ENCODE measurements at regions not wholly inside any gene's neighbourhood (a gene's known extent, or its start where the extent isn't known, plus 50 kb on each side); places are given as distances from the start of the nearest gene placed in this dataset.

DNA sequence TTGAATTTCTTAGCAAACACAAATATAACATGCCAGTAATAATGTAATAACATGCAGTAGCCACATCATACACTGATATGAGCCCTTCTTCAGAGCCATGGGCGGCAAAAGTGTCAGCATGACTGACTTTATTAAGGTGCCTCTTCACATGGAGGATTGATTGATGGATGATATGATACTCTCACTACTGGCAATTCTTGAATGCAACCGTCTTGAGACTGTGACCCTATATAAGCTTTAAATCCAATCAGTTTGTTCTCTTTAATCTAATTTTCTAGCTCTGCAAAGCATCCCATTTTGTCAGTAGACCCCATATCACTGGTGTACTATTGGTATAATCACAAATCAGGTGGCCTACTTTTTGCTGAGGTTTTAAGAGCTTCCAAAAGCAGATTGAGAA lies 463.7 kb upstream of the ROBO2 start:
- TF ChIP-seq CHD1 (IDR thresholded peaks at IDR 0.05; ENCODE audit: low read depth, low read length) (no peak), CREB1 (IDR thresholded peaks at IDR 0.05; ENCODE audit: low read depth) (no peak), POLR2A (IDR thresholded peaks at IDR 0.05; ENCODE audit: low read depth, low read length) (no peak)
